Astrocyte (in vitro differentiated cells and primary cell): ENCODE measurements at regions not wholly inside any gene's neighbourhood (a gene's known extent, or its start where the extent isn't known, plus 50 kb on each side); places are given as distances from the start of the nearest gene placed in this dataset.
"Not testable (repeated sequence)": the region's sequence is repeated elsewhere in the genome, so short reads cannot be mapped to it uniquely, and the experiment has no call there.

Experiments used
- EZH2 ChIP-seq: IDR thresholded peaks from 2 replicates; pipeline ENCODE4 v1.6.1; 2012; ENCODE audit warnings: mild to moderate bottlenecking, low read length, inconsistent platforms; ENCODE audit not compliant: insufficient read depth
- TF ChIP-seq, protein P1 (sequence below): IDR thresholded peaks from 2 replicates; pipeline ENCODE4 v1.5.1; 2011; ENCODE audit warnings: low read depth, mild to moderate bottlenecking, inconsistent platforms, low read length, moderate library complexity; ENCODE audit not compliant: insufficient read depth

DNA sequence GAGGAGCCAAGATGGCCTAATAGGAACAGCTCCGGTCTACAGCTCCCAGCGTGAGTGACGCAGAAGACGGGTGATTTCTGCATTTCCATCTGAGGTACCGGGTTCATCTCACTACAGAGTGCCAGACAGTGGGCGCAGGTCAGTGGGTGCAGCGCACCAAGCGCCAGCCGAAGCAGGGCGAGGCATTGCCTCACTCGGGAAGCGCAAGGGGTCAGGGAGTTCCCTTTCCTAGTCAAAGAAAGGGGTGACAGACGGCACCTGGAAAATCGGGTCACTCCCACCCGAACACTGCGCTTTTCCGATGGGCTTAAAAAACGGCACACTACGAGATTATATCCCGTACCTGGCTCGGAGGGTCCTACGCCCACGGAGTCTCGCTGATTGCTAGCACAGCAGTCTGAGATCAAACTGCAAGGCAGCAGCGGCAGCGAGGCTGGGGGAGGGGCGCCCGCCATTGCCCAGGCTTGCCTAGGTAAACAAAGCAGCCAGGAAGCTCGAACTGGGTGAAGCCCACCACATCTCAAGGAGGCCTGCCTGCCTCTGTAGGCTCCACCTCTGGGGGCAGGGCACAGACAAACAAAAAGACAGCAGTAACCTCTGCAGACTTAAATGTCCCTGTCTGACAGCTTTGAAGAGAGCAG, 117.1 kb downstream of the MZT1 start:
- TF ChIP-seq, protein P1, sequence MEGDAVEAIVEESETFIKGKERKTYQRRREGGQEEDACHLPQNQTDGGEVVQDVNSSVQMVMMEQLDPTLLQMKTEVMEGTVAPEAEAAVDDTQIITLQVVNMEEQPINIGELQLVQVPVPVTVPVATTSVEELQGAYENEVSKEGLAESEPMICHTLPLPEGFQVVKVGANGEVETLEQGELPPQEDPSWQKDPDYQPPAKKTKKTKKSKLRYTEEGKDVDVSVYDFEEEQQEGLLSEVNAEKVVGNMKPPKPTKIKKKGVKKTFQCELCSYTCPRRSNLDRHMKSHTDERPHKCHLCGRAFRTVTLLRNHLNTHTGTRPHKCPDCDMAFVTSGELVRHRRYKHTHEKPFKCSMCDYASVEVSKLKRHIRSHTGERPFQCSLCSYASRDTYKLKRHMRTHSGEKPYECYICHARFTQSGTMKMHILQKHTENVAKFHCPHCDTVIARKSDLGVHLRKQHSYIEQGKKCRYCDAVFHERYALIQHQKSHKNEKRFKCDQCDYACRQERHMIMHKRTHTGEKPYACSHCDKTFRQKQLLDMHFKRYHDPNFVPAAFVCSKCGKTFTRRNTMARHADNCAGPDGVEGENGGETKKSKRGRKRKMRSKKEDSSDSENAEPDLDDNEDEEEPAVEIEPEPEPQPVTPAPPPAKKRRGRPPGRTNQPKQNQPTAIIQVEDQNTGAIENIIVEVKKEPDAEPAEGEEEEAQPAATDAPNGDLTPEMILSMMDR = not testable (repeated sequence)
- not testable (repeated sequence) for TF ChIP-seq EZH2
